Neural progenitor cell (in vitro differentiated cells): ENCODE measurements at regions not wholly inside any gene's neighbourhood (a gene's known extent, or its start where the extent isn't known, plus 50 kb on each side); places are given as distances from the start of the nearest gene placed in this dataset.

Experiments used
- DNase-seq: peaks from one replicate; pipeline ENCODE4 v3.0.0-alpha.2; 2016; ENCODE audit warnings: low spot score
- H2AFZ ChIP-seq: fragments of 200-600 bp; sonication (generic); replicated peaks from 2 replicates; pipeline ENCODE4 v1.6.1; 2016; ENCODE audit warnings: antibody characterized with exemption
- H3F3A ChIP-seq: fragments of 200-600 bp; sonication (generic); 2 replicates; pipeline ENCODE4 v1.6.1; 2016; ENCODE audit warnings: antibody characterized with exemption, low read depth
- H3K27ac ChIP-seq: fragments of 200-600 bp; sonication (generic); 2 replicates; pipeline ENCODE4 v1.5.1; 2016; ENCODE audit warnings: mild to moderate bottlenecking
- H3K27me3 ChIP-seq: fragments of 200-600 bp; sonication (generic); 2 replicates; pipeline ENCODE4 v1.6.1; 2016; ENCODE audit warnings: mild to moderate bottlenecking, moderate library complexity
- H3K36me3 ChIP-seq: fragments of 200-600 bp; sonication (generic); 2 replicates; pipeline ENCODE4 v1.5.1; 2016
- H3K4me1 ChIP-seq: fragments of 200-600 bp; sonication (generic); 2 replicates; pipeline ENCODE4 v1.6.1; 2016; ENCODE audit warnings: mixed run types
- H3K4me2 ChIP-seq: fragments of 200-600 bp; sonication (generic); 2 replicates; pipeline ENCODE4 v1.6.1; 2016
- H3K4me3 ChIP-seq: fragments of 200-600 bp; sonication (generic); 2 replicates; pipeline ENCODE4 v1.5.1; 2016
- H3K79me2 ChIP-seq: fragments of 200-600 bp; sonication (generic); 2 replicates; pipeline ENCODE4 v1.6.1; 2016; ENCODE audit warnings: low read depth
- H3K9ac ChIP-seq: fragments of 200-600 bp; sonication (generic); 2 replicates; pipeline ENCODE4 v1.6.1; 2016
- H3K9me3 ChIP-seq: fragments of 200-600 bp; sonication (generic); 2 replicates; pipeline ENCODE4 v1.5.1; 2016; ENCODE audit warnings: low read depth
- H4K20me1 ChIP-seq: fragments of 200-600 bp; sonication (generic); 2 replicates; pipeline ENCODE4 v1.6.1; 2016; ENCODE audit warnings: low read depth
- H3K27ac Mint-ChIP-seq: 3 replicates; pipeline ENCODE4 v1.8.0; 2021; ENCODE audit warnings: mixed read lengths
- H3K27me3 Mint-ChIP-seq: 2 replicates; pipeline ENCODE4 v1.8.0; 2022; ENCODE audit warnings: low read depth, mild to moderate bottlenecking, inconsistent platforms, moderate library complexity, mixed read lengths; ENCODE audit not compliant: insufficient read depth
- H3K36me3 Mint-ChIP-seq: 3 replicates; pipeline ENCODE4 v1.8.0; 2021; ENCODE audit warnings: mixed read lengths
- H3K4me1 Mint-ChIP-seq: 3 replicates; pipeline ENCODE4 v1.8.0; 2021; ENCODE audit warnings: mixed read lengths
- H3K4me3 Mint-ChIP-seq: 3 replicates; pipeline ENCODE4 v1.8.0; 2021; ENCODE audit warnings: mild to moderate bottlenecking, moderate library complexity, mixed read lengths
- H3K9me3 Mint-ChIP-seq: 3 replicates; pipeline ENCODE4 v1.8.0; 2020; ENCODE audit warnings: mixed read lengths
- CTCF ChIP-seq: fragments of 200-600 bp; sonication (generic); IDR thresholded peaks from 2 replicates; pipeline ENCODE4 v1.5.1; 2017; ENCODE audit warnings: antibody characterized with exemption, mild to moderate bottlenecking
- EZH2 ChIP-seq: fragments of 200-600 bp; sonication (generic); IDR thresholded peaks from 2 replicates; pipeline ENCODE4 v1.6.1; 2017; ENCODE audit warnings: antibody characterized with exemption, mild to moderate bottlenecking, moderate library complexity
- EZH2phosphoT487 ChIP-seq: fragments of 200-600 bp; sonication (generic); IDR thresholded peaks from 2 replicates; pipeline ENCODE4 v1.6.1; 2017; ENCODE audit warnings: antibody characterized with exemption

GRCh38 chr17:68656666-68657065, 55.5 kb upstream of the FAM20A start:
- Histone ChIP-seq H3K9ac (no peak overlapping the region), H3K4me2 (no peak overlapping the region), H3K36me3 (no peaks in the 10 kb centered on the region), H3K79me2 (no peaks in the 10 kb centered on the region), H3K27me3 (no peaks in the 10 kb centered on the region), H2AFZ (no peak overlapping the region), H3F3A (no peaks in the 10 kb centered on the region), H3K27ac (no peak overlapping the region), H3K4me1 (no peaks in the 10 kb centered on the region), H4K20me1 (no peaks in the 10 kb centered on the region), H3K4me3 (no peak overlapping the region), H3K9me3 (no peaks in the 10 kb centered on the region)
- DNase-seq: no peak
- H3K27me3 Mint-ChIP-seq: no peaks in the 10 kb centered on the region
- no peak overlapping the region for H3K27ac Mint-ChIP-seq
- no peaks in the 10 kb centered on the region for H3K4me1 Mint-ChIP-seq
- H3K4me3 Mint-ChIP-seq: no peak overlapping the region
- TF ChIP-seq EZH2: no peak
- TF ChIP-seq CTCF: no peak
- no peak for TF ChIP-seq EZH2phosphoT487
- H3K36me3 Mint-ChIP-seq: no peaks in the 10 kb centered on the region
- H3K9me3 Mint-ChIP-seq: peaks cover 2% of the 10 kb centered on the region
